ENCODE measurements at regions not wholly inside any gene's neighbourhood (a gene's known extent, or its start where the extent isn't known, plus 50 kb on each side); places are given as distances from the start of the nearest gene placed in this dataset.

DNA sequence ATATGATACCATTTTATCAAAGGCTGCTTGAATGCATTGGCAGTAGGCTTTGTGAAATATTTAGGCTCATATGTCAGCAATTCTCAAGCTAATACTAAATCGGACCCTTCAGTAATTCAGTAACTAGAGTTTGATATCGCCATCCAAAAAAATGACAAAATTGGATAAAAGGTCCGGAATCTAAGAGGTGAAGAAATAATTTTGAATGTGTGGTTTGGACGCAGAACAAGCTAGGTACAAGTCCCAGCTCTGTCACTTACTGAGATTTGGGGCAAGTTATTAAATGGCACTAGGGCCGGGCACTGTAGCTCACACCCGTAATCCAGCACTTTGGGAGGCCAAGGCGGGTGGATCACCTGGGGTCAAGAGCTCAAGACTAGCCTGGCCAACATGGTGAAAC lies 956.5 kb downstream of the CDH11 start:
- H3K9me3 Mint-ChIP-seq: no peaks in the 10 kb centered on the region
- no peak for DNase-seq (ENCODE audit: low spot score in 2 of 2, unreplicated experiment in 2 of 2)
- TF ChIP-seq, protein P1, sequence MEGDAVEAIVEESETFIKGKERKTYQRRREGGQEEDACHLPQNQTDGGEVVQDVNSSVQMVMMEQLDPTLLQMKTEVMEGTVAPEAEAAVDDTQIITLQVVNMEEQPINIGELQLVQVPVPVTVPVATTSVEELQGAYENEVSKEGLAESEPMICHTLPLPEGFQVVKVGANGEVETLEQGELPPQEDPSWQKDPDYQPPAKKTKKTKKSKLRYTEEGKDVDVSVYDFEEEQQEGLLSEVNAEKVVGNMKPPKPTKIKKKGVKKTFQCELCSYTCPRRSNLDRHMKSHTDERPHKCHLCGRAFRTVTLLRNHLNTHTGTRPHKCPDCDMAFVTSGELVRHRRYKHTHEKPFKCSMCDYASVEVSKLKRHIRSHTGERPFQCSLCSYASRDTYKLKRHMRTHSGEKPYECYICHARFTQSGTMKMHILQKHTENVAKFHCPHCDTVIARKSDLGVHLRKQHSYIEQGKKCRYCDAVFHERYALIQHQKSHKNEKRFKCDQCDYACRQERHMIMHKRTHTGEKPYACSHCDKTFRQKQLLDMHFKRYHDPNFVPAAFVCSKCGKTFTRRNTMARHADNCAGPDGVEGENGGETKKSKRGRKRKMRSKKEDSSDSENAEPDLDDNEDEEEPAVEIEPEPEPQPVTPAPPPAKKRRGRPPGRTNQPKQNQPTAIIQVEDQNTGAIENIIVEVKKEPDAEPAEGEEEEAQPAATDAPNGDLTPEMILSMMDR (IDR thresholded peaks at IDR 0.05; ENCODE audit: unreplicated experiment): no peak
- no peaks in the 10 kb centered on the region for H3K4me1 Mint-ChIP-seq
- no peaks in the 10 kb centered on the region for H3K36me3 Mint-ChIP-seq
- H3K4me3 Mint-ChIP-seq: no peak overlapping the region
- H3K27ac Mint-ChIP-seq: no peak overlapping the region
- no peaks in the 10 kb centered on the region for H3K27me3 Mint-ChIP-seq (ENCODE audit: low read depth)

DNA sequence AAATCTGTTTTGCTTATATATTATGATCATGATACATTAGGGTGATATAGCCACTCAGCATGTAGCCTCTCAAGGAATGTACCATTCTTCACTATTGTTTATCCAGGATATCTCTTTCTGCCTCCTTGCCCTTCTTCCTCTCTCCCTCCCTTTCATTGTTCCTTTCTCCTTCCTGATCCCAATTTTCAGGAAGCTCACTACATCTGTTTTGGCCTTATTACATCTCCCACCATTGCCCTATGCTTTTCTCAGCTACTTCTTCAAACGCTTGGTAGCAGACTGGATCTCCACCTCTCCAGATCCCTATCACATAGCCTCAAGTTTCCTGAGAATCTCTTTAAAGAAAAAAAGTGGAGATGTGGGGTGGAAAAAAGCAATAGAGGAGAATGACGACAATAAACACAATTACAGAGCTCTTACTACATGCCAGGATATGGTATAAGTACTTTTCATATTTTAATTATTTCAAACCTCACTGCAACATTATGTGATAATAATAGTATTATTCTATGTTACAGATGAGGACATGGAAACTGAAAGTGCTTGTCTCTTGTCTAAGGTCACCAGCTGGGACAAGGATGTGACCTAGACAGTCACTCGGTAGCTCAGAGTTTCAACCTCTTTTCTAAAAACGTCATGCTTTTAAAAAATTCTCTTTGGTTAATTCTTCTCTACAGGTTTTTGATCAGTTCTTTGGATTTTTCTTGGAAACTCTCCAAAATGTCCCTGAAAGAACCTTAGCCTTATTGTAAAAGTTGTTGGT lies 959.1 kb downstream of the CDH11 start:
- Mint-ChIP-seq H3K4me3 (no peak overlapping the region), H3K27ac (no peak overlapping the region), H3K4me1 (no peaks in the 10 kb centered on the region), H3K27me3 (ENCODE audit: low read depth) (peaks cover 2% of the 10 kb centered on the region), H3K9me3 (peaks cover 4% of the 10 kb centered on the region), H3K36me3 (no peaks in the 10 kb centered on the region)
- TF ChIP-seq, protein P1 (IDR thresholded peaks at IDR 0.05; ENCODE audit: unreplicated experiment): no peak
- DNase-seq (ENCODE audit: low spot score in 2 of 2, unreplicated experiment in 2 of 2): no peak

DNA sequence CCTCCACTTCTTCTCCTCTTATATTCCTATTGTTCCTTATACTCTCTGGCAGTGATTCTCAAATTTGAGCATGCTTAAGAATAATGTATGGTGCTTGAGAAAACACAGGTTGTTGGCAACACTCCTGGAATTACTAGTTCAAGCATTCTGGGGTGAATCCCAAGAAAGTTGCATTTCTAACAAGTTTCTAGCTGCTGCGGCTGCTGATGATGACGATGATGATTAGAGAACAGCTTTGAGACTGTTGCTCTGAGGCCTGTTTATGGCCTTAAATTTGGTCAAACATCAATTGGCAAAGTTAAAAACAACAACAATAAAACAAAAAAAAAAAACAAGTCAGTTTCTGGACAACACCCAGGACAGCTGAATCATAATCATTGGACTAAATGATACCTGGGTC lies 961.9 kb downstream of the CDH11 start:
- DNase-seq (ENCODE audit: low spot score in 2 of 2, unreplicated experiment in 2 of 2): no peak
- Mint-ChIP-seq H3K27ac (no peak overlapping the region), H3K4me3 (no peak overlapping the region), H3K36me3 (no peaks in the 10 kb centered on the region), H3K4me1 (no peaks in the 10 kb centered on the region), H3K9me3 (peaks cover 4% of the 10 kb centered on the region), H3K27me3 (ENCODE audit: low read depth) (peaks cover 2% of the 10 kb centered on the region)
- TF ChIP-seq, protein P1 (IDR thresholded peaks at IDR 0.05; ENCODE audit: unreplicated experiment): no peak

DNA sequence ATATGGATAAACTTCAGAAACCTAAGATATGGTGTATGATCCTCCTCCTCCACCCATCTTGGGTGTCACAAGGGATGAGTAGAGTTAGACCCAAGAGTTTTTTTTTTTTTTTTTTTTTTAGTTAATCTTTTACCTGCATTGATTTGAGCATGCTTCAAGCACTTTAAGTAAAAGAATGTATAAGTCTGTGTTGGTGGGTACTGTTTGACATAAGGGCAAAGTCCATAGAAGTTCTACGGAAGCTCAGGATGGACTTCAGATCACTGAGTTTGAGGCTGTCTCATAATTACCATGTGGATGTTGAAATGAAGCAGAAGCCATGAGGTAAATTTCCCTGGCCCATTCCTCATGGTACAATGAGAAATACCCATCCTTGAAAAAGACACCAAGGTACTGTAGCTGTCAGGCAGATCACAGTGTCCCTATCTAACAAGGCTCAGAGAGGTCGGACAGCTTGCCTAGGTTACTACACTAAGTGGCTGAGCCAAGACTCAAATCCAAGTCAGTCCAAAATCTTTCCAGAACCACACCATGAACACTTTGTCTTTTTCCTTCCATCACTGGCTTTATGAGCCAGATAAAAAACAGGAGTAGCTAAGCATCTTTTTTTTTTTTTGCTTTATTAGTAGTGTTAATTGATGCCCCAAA lies 962.8 kb downstream of the CDH11 start:
- Mint-ChIP-seq H3K4me1 (no peaks in the 10 kb centered on the region), H3K36me3 (no peaks in the 10 kb centered on the region), H3K9me3 (peaks cover 4% of the 10 kb centered on the region)

DNA sequence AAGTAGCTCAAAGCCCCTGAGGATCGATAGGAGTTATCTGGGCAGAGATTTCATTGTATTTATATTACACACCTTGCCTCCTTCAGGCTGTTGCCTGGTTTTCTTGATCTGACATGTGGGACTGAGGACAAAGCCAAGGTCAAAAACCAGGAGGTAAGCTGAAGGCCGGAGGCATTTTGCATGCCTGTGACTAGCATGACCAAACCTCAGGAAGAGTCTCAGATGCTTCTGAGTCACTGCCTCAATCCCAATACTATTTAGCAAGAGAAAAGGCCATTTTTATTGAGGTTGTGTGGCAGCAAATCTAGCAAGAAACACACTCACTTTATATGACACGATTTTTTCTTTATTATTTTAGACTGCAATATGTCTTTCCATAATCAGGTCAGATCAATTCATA lies 968.1 kb downstream of the CDH11 start:
- Mint-ChIP-seq H3K27ac (no peak overlapping the region), H3K4me1 (no peaks in the 10 kb centered on the region), H3K36me3 (no peaks in the 10 kb centered on the region), H3K4me3 (no peak overlapping the region), H3K27me3 (ENCODE audit: low read depth) (peaks cover 1% of the 10 kb centered on the region), H3K9me3 (peaks cover 3% of the 10 kb centered on the region)
- TF ChIP-seq, protein P1 (IDR thresholded peaks at IDR 0.05; ENCODE audit: unreplicated experiment): no peak
- no peak for DNase-seq (ENCODE audit: low spot score in 2 of 2, unreplicated experiment in 2 of 2)

More for the DNA sequence above, 962.8 kb downstream of the CDH11 start:
- no peak overlapping the region for H3K4me3 Mint-ChIP-seq
- TF ChIP-seq, protein P1 (IDR thresholded peaks at IDR 0.05; ENCODE audit: unreplicated experiment): no peak
- peaks cover 2% of the 10 kb centered on the region for H3K27me3 Mint-ChIP-seq (ENCODE audit: low read depth)
- no peak for DNase-seq (ENCODE audit: low spot score in 2 of 2, unreplicated experiment in 2 of 2)
- H3K27ac Mint-ChIP-seq: no peak overlapping the region

Data from mesothelial cell of epicardium (in vitro differentiated cells).